OCI-LY7 (cell line): ENCODE measurements at regions not wholly inside any gene's neighbourhood (a gene's known extent, or its start where the extent isn't known, plus 50 kb on each side); places are given as distances from the start of the nearest gene placed in this dataset.

Source experiments
- BruUV-seq: library from RNA; stranded (reverse); fragments of 400-500 nt; replicated peaks from 2 replicates; lab custom pipeline; 2021; lab: Mats Ljungman, UMichigan
- CTCF ChIA-PET: fragments of 300-600 bp; sonication (Branson Sonifier 250); formaldehyde crosslinking; loops from one replicate; lab custom pipeline; 2022; ENCODE audit warnings: antibody characterized with exemption; ENCODE audit not compliant: unreplicated experiment; lab: Charles Lee
- POLR2A ChIA-PET: fragments of 300-600 bp; sonication (Branson Sonifier 250); formaldehyde crosslinking; loops from one replicate; lab custom pipeline; 2022; ENCODE audit warnings: antibody characterized with exemption; lab: Charles Lee
- DNase-seq: peaks from one replicate; pipeline ENCODE4 v3.0.0-alpha.2; 2015; ENCODE audit warnings: low spot score
- H2AFZ ChIP-seq: fragments of 200-600 bp; sonication (generic), shearing (Covaris generic); 2 replicates; pipeline ENCODE4 v1.6.1; 2014; ENCODE audit warnings: mild to moderate bottlenecking, antibody characterized with exemption, low read length, moderate library complexity
- H3K27ac ChIP-seq: fragments of 200-600 bp; sonication (generic); 2 replicates; pipeline ENCODE4 v1.5.1; 2014; ENCODE audit warnings: mixed run types, low read depth, mild to moderate bottlenecking, moderate library complexity, low read length, inconsistent platforms; ENCODE audit not compliant: poor library complexity, severe bottlenecking
- H3K36me3 ChIP-seq: fragments of 200-600 bp; sonication (generic); 2 replicates; pipeline ENCODE4 v1.6.1; 2014; ENCODE audit warnings: mild to moderate bottlenecking, antibody characterized with exemption, low read length, moderate library complexity, mixed read lengths; ENCODE audit not compliant: insufficient read depth
- H3K4me1 ChIP-seq: fragments of 200-600 bp; sonication (generic); 2 replicates; pipeline ENCODE4 v1.5.1; 2014; ENCODE audit warnings: mild to moderate bottlenecking, low read length; ENCODE audit not compliant: insufficient read depth, poor library complexity, severe bottlenecking
- H3K4me2 ChIP-seq: fragments of 200-600 bp; sonication (generic); 2 replicates; pipeline ENCODE4 v1.6.1; 2014; ENCODE audit warnings: mild to moderate bottlenecking, low read length
- H3K4me3 ChIP-seq: fragments of 200-600 bp; sonication (generic); 2 replicates; pipeline ENCODE4 v1.5.1; 2014; ENCODE audit warnings: mild to moderate bottlenecking, low read depth, low read length; ENCODE audit not compliant: poor library complexity, severe bottlenecking
- H3K79me2 ChIP-seq: fragments of 200-600 bp; sonication (generic); 2 replicates; pipeline ENCODE4 v1.6.1; 2016; ENCODE audit warnings: low read depth, mild to moderate bottlenecking, low read length, moderate library complexity, mixed read lengths; ENCODE audit not compliant: insufficient read depth
- H3K9me2 ChIP-seq: fragments of 200-600 bp; sonication (generic); 2 replicates; pipeline ENCODE4 v1.6.1; 2016; ENCODE audit warnings: mild to moderate bottlenecking, low read length, mixed read lengths; ENCODE audit not compliant: insufficient read depth
- H3K9me3 ChIP-seq: fragments of 200-600 bp; sonication (generic); 2 replicates; pipeline ENCODE4 v1.6.1; 2014; ENCODE audit warnings: mild to moderate bottlenecking, mixed run types, low read length, mixed read lengths
- H4K20me1 ChIP-seq: fragments of 200-600 bp; sonication (generic); 2 replicates; pipeline ENCODE4 v1.6.1; 2014; ENCODE audit warnings: mild to moderate bottlenecking, antibody characterized with exemption, low read length, moderate library complexity, mixed read lengths; ENCODE audit not compliant: insufficient read depth
- EZH2phosphoT487 ChIP-seq: fragments of 200-600 bp; sonication (generic); IDR thresholded peaks from 2 replicates; pipeline ENCODE4 v1.6.1; 2018; ENCODE audit warnings: low read depth, borderline replicate concordance, mild to moderate bottlenecking, mixed run types, antibody characterized with exemption, low read length, moderate library complexity, mixed read lengths
- intact Hi-C: fragments of 100-400 bp; cut with micrococcal nuclease; formaldehyde crosslinking; loops from one replicate; pipeline ENCODE4 v1.10.0; 2022; ENCODE audit not compliant: unreplicated experiment
- TF ChIP-seq, protein P1 (sequence below): fragments of 200-600 bp; sonication (generic); conservative IDR thresholded peaks from 2 replicates; pipeline ENCODE4 v1.5.1; 2014; ENCODE audit warnings: mild to moderate bottlenecking, antibody characterized with exemption, low read length, moderate library complexity, mixed read lengths

- BruUV-seq = no TSS peak
- ChIA-PET POLR2A (no interaction called here), CTCF (no interaction called here)
- H3K36me3 ChIP-seq = no peaks in the 10 kb centered on the region
- H4K20me1 ChIP-seq = no peaks in the 10 kb centered on the region
- no peak overlapping the region for H3K27ac ChIP-seq
- no peaks in the 10 kb centered on the region for H3K9me2 ChIP-seq
- no peak overlapping the region for H3K4me3 ChIP-seq
- H3K79me2 ChIP-seq = no peaks in the 10 kb centered on the region
- H3K4me1 ChIP-seq = no peaks in the 10 kb centered on the region
- TF ChIP-seq, protein P1, sequence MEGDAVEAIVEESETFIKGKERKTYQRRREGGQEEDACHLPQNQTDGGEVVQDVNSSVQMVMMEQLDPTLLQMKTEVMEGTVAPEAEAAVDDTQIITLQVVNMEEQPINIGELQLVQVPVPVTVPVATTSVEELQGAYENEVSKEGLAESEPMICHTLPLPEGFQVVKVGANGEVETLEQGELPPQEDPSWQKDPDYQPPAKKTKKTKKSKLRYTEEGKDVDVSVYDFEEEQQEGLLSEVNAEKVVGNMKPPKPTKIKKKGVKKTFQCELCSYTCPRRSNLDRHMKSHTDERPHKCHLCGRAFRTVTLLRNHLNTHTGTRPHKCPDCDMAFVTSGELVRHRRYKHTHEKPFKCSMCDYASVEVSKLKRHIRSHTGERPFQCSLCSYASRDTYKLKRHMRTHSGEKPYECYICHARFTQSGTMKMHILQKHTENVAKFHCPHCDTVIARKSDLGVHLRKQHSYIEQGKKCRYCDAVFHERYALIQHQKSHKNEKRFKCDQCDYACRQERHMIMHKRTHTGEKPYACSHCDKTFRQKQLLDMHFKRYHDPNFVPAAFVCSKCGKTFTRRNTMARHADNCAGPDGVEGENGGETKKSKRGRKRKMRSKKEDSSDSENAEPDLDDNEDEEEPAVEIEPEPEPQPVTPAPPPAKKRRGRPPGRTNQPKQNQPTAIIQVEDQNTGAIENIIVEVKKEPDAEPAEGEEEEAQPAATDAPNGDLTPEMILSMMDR = no peak
- no peak for TF ChIP-seq EZH2phosphoT487
- intact Hi-C loops = no loop called here
- DNase-seq = no peak
- H3K9me3 ChIP-seq = no peaks in the 10 kb centered on the region
- no peak overlapping the region for H2AFZ ChIP-seq
- no peak overlapping the region for H3K4me2 ChIP-seq
Measured at GRCh38 chr5:3006526-3006925, 255.0 kb upstream of the IRX2 start.

DNA sequence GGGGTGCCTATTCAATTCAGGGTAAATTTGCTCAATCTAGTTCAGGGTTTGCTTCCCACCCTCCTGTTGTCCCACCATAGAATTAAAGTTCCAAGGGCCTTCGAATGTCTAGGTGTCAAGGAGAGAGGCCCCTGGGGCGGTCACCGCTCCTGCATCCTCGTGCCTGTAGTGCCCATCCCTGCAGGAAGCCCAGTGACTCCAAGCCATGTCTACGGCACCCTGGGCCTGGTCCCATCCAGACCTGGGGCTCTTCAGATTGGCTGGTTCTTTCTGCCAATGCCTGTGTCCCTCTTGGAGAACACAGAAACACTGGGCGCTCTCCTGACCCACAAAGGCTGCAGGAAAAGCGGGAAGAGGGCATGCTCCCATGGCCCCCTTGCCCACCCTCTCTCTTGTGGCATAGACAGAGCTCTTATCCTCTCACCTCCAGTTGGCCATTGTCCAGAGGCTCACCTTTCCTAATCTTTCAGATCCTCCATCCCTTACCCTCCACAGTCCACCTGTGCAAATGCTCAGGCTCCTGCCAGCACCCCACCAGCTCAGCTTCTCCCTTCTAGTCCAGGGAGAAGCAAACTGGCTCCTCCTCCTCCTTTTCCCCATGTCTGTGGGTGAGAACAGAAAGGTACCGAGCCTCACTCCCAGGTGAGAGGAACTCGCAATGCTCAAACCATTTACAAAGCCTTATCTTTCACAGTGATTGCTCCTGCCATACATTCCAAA is 253.0 kb upstream of the IRX2 start:
- H4K20me1 ChIP-seq = no peaks in the 10 kb centered on the region
- no peaks in the 10 kb centered on the region for H3K4me1 ChIP-seq
- no peak for DNase-seq
- CTCF ChIA-PET = no interaction called here
- intact Hi-C loops = no loop called here
- no peaks in the 10 kb centered on the region for H3K79me2 ChIP-seq
- no peak overlapping the region for H2AFZ ChIP-seq
- H3K27ac ChIP-seq = no peak overlapping the region
- TF ChIP-seq, protein P1 = no peak
- TF ChIP-seq EZH2phosphoT487 = no peak
- H3K9me3 ChIP-seq = no peaks in the 10 kb centered on the region
- no peaks in the 10 kb centered on the region for H3K9me2 ChIP-seq
- no TSS peak for BruUV-seq
- POLR2A ChIA-PET = no interaction called here
- H3K4me3 ChIP-seq = no peak overlapping the region
- no peak overlapping the region for H3K4me2 ChIP-seq
- H3K36me3 ChIP-seq = no peaks in the 10 kb centered on the region

- H3K27ac ChIP-seq = no peak overlapping the region
- no peaks in the 10 kb centered on the region for H3K9me3 ChIP-seq
- no peak overlapping the region for H2AFZ ChIP-seq
- H3K4me3 ChIP-seq = no peak overlapping the region
- H3K79me2 ChIP-seq = no peaks in the 10 kb centered on the region
- no peak overlapping the region for H3K4me2 ChIP-seq
- no peaks in the 10 kb centered on the region for H4K20me1 ChIP-seq
- no TSS peak for BruUV-seq
- CTCF ChIA-PET = no interaction called here
- H3K4me1 ChIP-seq = no peaks in the 10 kb centered on the region
- POLR2A ChIA-PET = no interaction called here
- intact Hi-C loops = no loop called here
- no peak for DNase-seq
- TF ChIP-seq, protein P1 = no peak
- no peak for TF ChIP-seq EZH2phosphoT487
- no peaks in the 10 kb centered on the region for H3K36me3 ChIP-seq
- H3K9me2 ChIP-seq = no peaks in the 10 kb centered on the region
Measured at GRCh38 chr5:3002230-3002629, 250.8 kb upstream of the IRX2 start.
